Upper lobe of right lung (tissue), 1 donor: ENCODE measurements at regions not wholly inside any gene's neighbourhood (a gene's known extent, or its start where the extent isn't known, plus 50 kb on each side); places are given as distances from the start of the nearest gene placed in this dataset.

ENCODE experiments used
- ATAC-seq: fragments of 200-7000 bp; cut with Tn5 transposase; one replicate; pipeline ENCODE4 v1.9.1; 2020; ENCODE audit warnings: mild to moderate bottlenecking, moderate library complexity
- DNase-seq: peaks from one replicate; pipeline ENCODE4 v3.0.0-alpha.2; 2020
- H3K27ac ChIP-seq: fragments of 200-600 bp; one replicate; pipeline ENCODE4 v1.8.0; 2022
- H3K27me3 ChIP-seq: fragments of 200-600 bp; one replicate; pipeline ENCODE4 v1.8.0; 2022; ENCODE audit warnings: mild to moderate bottlenecking
- H3K36me3 ChIP-seq: fragments of 200-600 bp; one replicate; pipeline ENCODE4 v1.8.0; 2022
- H3K4me1 ChIP-seq: fragments of 200-600 bp; one replicate; pipeline ENCODE4 v1.8.0; 2022
- H3K4me3 ChIP-seq: fragments of 200-600 bp; one replicate; pipeline ENCODE4 v1.8.0; 2022; ENCODE audit warnings: mild to moderate bottlenecking
- H3K9me3 ChIP-seq: fragments of 200-600 bp; one replicate; pipeline ENCODE4 v1.8.0; 2022
- CTCF ChIP-seq: fragments of 200-600 bp; IDR thresholded peaks from one replicate; pipeline ENCODE4 v1.8.0; 2022; ENCODE audit warnings: antibody characterized with exemption
- intact Hi-C: fragments of 100-400 bp; cut with DNase I; formaldehyde crosslinking; loops from one replicate; pipeline ENCODE4 v1.11.0; 2022
- donor health status: DM: no; HTN: yes; CAD: no; lungs with severe emphysema.

GRCh38 chr10:44776181-44776580, 135.0 kb upstream of the TMEM72 start:
- TF ChIP-seq CTCF = no peak
- no peak overlapping the region for H3K4me3 ChIP-seq
- H3K27ac ChIP-seq = no peak overlapping the region
- no peaks in the 10 kb centered on the region for H3K4me1 ChIP-seq
- H3K27me3 ChIP-seq = peaks cover 3% of the 10 kb centered on the region
- no peaks in the 10 kb centered on the region for H3K36me3 ChIP-seq
- no peak for ATAC-seq
- DNase-seq = no peak
- intact Hi-C loops = no loop called here
- no peaks in the 10 kb centered on the region for H3K9me3 ChIP-seq

GRCh38 chr10:44779511-44779910, 131.6 kb upstream of the TMEM72 start:
- Histone ChIP-seq H3K27ac (no peak overlapping the region), H3K27me3 (peaks cover 3% of the 10 kb centered on the region), H3K4me3 (no peak overlapping the region), H3K4me1 (no peaks in the 10 kb centered on the region), H3K36me3 (no peaks in the 10 kb centered on the region), H3K9me3 (no peaks in the 10 kb centered on the region)
- DNase-seq = no peak
- no peak for TF ChIP-seq CTCF
- ATAC-seq = no peak
- intact Hi-C loops = no loop called here

GRCh38 chr10:44780426-44780825, 130.7 kb upstream of the TMEM72 start:
- Histone ChIP-seq H3K27ac (no peak overlapping the region), H3K4me3 (no peak overlapping the region), H3K36me3 (no peaks in the 10 kb centered on the region), H3K4me1 (no peaks in the 10 kb centered on the region), H3K27me3 (peaks cover 3% of the 10 kb centered on the region), H3K9me3 (no peaks in the 10 kb centered on the region)
- DNase-seq (no peak), ATAC-seq (no peak)
- intact Hi-C loops = no loop called here
- no peak for TF ChIP-seq CTCF

GRCh38 chr10:44781131-44781530, 130.0 kb upstream of the TMEM72 start:
- Histone ChIP-seq H3K4me3 (no peak overlapping the region), H3K9me3 (no peaks in the 10 kb centered on the region), H3K27me3 (peaks cover 3% of the 10 kb centered on the region), H3K4me1 (no peaks in the 10 kb centered on the region), H3K27ac (no peak overlapping the region), H3K36me3 (no peaks in the 10 kb centered on the region)
- no peak for TF ChIP-seq CTCF
- DNase-seq (no peak), ATAC-seq (no peak)
- intact Hi-C loops = no loop called here

- no peaks in the 10 kb centered on the region for H3K27me3 ChIP-seq
- no peaks in the 10 kb centered on the region for H3K9me3 ChIP-seq
- ATAC-seq = no peak
- no peak for TF ChIP-seq CTCF
- no peak overlapping the region for H3K27ac ChIP-seq
- no peaks in the 10 kb centered on the region for H3K4me1 ChIP-seq
- H3K36me3 ChIP-seq = no peaks in the 10 kb centered on the region
- no peak overlapping the region for H3K4me3 ChIP-seq
- intact Hi-C loops = no loop called here
- DNase-seq = no peak
These were observed 124.8 kb upstream of the TMEM72 start for GRCh38 chr10:44786286-44786850.

GRCh38 chr10:44787480-44788075, 123.6 kb upstream of the TMEM72 start:
- H3K36me3 ChIP-seq = no peaks in the 10 kb centered on the region
- H3K27me3 ChIP-seq = no peaks in the 10 kb centered on the region
- H3K27ac ChIP-seq = no peak overlapping the region
- H3K4me1 ChIP-seq = no peaks in the 10 kb centered on the region
- H3K9me3 ChIP-seq = no peaks in the 10 kb centered on the region
- no peak for TF ChIP-seq CTCF
- intact Hi-C loops = no loop called here
- H3K4me3 ChIP-seq = no peak overlapping the region
- DNase-seq (no peak), ATAC-seq (no peak)
